Activated CD4-positive, CD25-positive, alpha-beta regulatory T cell (primary cell): ENCODE measurements at regions not wholly inside any gene's neighbourhood (a gene's known extent, or its start where the extent isn't known, plus 50 kb on each side); places are given as distances from the start of the nearest gene placed in this dataset.
"Not testable (repeated sequence)": the region's sequence is repeated elsewhere in the genome, so short reads cannot be mapped to it uniquely, and the experiment has no call there.

ENCODE experiments used
- DNase-seq, 4 experiments: peaks; one replicate each; lab custom pipeline; 2025; lab: John Stamatoyannopoulos, UW

DNA sequence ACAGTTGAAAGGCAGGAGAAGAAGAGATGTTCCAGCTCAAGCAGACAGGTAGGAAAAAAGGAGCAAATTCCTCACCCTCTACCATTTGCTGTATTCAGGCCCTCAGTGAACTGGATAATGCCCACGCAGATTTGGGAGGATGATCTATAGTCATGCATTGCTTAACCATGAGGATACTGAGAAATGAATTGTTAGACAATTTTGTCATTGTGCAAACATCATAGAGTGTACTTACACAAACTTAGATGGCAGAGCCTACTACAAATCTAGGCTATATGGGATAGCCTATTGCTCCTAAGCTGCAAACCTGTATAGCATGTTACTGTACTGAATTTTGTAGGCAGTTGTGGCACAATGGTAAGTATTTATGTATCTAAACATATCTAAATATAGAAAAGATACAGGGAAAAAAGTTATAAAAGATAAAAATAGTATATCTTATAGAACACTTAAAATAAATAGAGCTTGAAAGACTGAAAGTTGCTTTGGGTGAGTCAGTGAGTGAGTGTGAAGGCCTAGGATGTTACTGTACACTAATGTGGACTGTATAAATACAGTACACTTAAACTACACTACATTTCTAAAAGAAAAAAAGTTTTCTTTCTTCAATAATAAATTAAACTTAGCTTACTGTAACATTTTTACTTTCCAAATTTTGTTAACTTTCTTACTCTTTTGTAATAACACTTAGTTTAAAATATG, 672.3 kb downstream of the UTRN start:
- no peak for DNase-seq

DNA sequence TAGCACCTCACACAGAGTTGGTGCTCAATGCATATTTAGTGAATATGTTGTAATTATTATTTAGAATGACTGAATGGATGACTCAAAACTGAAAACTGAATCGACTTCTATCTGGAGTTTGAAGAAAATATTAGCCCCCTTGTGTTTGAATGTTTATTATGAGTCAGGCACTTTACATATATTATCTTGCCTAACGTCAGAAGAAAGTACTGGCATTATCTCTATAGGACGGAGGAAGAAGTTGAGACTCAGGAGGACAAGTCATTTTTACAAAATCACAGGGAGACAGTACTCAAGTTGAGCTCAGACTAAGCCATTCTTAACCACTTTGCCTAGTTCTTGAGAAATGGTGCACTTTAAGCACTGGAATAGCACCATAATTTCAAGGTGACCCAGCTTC, 684.0 kb downstream of the UTRN start:
- DNase-seq: no peak

- no peak for DNase-seq
Measured at GRCh38 chr6:144969602-144970272, 684.6 kb downstream of the UTRN start.

GRCh38 chr6:144977250-144977864, 692.2 kb downstream of the UTRN start:
- DNase-seq: not testable (repeated sequence)

- no peak for DNase-seq
Measured at GRCh38 chr6:144978208-144978607, 693.1 kb downstream of the UTRN start.

GRCh38 chr6:144986271-144986670, 701.1 kb downstream of the UTRN start:
- DNase-seq: no peak

GRCh38 chr6:144989319-144990107, 704.4 kb downstream of the UTRN start:
- no peak for DNase-seq

DNA sequence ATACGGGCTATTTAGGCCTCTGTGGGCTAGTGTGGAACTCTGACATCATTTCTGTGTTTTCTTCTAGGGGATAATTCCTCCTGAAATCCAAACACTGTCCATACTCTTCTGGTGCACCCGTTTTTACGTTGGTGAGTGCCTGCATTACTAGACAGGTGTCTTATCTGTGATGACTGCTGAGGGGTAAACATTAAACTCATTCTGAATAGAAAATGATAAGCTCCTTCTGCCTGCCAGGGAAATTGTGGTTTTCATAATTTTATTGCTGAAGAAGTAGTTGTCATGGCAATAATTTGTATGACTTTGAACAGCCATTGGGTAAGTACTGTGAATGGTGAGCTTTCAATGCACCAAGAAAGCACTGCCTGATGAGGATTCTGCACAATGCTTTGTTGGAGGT, 705.6 kb downstream of the UTRN start:
- DNase-seq: no peak

DNA sequence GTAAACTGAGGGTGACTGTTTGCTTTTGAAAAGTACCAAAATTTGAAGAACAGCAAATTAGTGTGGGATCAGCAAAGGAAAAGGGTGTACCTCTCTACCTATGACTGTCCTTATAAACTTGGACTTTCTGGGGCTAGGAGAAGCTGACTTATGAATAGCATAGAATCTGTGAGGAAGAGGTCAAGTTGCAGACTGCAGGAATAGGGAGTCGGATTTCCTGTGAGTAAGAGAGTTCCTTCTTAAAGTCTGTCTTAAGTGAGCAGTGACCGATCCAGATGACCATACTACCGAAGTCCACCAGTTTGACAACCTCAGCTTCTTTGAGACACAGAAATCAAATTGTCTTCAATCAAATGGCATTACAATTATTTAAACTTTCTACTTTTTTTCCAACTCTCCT, 708.7 kb downstream of the UTRN start:
- no peak for DNase-seq

GRCh38 chr6:144997996-144998395, 712.9 kb downstream of the UTRN start:
- no peak for DNase-seq

DNA sequence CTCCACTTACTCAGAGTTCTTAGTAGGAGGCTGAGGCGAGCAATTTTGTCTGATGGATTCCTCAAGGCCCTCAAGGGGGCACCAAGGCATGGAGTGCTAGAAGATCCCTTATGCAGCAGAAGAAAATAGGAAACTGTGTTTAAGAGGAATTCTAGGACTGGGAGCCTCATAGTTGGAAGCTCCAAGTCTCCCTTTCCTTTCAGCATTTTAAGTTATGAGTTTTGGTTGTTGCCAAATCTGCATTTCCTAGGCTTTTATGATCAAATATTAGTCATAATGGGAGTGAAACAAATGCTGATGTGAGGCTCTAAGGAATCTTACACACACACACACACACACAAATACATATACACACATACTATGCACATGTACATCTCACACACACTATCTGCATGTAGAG, 714.0 kb downstream of the UTRN start:
- DNase-seq: no peak

DNA sequence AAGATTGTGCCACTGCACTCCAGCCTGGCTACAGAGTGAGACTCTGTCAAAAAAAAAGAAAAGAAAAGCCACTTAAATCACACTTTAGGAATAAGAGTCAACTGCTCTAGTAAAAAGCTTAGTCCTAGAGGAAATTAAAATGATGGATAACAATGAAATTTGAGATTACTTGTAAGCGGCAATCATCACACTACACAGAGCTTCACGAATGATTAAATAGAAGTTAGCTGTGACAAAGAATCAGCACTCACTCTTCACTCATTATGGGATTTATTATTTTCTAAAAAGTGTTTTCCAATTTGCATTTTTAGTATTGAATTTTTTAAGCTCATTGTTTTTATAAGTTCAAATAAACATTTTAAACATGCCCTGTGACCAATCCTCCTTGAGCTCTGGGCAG, 718.0 kb downstream of the UTRN start:
- DNase-seq: no peak

DNA sequence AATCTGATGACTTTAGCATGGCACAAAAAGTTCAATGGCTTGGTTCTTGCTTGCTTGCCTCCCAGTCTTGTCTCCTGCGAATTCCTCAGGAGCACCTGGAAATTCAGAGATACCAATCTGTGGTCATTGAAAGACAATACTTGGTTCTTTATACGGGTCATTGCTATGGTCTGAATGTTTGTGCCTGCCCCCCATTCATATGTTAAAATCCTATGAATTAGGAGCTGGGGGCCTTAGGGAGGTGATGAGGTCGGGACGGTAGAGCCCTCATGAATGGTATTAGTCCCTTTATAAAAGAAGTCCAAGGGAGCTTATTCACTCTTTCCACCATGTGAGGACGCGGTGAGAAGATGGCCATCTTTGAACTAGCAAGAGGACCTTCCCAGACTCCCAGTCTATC, 721.8 kb downstream of the UTRN start:
- DNase-seq: no peak

- no peak for DNase-seq
Measured at GRCh38 chr6:145008715-145009114, 723.6 kb downstream of the UTRN start.

DNA sequence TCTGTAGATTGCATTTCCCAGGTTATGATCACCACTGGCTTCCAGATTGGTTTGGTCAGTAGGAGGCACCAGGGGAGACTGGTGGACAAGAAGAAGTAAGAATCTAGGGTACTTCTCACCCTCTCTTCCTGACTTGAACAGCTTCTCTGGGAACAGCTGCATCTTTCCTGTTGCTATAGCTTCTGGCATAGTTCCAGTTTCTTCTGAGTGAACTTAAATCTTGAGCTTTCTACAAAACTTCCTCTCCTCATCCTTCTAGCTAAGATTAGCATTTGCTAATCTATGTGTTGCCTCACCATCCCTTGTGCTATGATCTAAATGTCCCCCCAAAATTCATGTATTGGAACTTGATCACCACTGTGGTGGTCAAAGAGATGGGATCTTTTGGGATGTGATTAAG, 724.6 kb downstream of the UTRN start:
- no peak for DNase-seq

DNA sequence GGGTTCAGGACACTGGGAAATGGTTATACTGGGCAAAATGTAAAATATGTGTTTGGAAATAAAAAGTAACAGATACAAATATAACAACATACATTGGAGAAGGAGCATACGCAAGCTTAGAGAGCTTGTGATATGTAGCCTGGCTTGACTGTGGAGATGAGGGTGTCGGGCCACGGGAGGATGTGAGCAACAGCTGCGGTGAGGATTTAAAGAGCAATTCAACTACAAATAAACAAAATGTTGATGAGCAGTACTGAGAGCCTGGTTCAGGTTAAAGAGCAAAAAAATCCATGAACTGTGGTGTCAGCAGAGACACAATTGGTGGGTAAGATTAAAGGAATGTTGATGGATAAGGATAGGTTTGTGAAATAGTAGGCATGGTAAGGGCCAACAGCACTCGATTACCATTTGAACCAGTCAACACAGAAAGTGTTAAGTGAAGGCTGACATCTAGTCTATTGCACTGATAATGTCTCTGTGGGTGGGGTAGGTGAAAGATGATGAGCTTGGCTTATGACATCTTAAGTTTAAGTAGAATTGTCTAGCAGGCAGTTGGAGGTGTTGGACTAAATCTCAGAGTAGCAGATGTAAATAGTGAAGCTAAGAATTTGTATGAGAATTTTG, 723.2 kb downstream of the EPM2A start:
- DNase-seq: no peak

- DNase-seq: no peak
Measured at GRCh38 chr6:145015739-145016558, 719.4 kb downstream of the EPM2A start.

- DNase-seq: no peak
Measured at GRCh38 chr6:145017051-145017450, 718.3 kb downstream of the EPM2A start.

DNA sequence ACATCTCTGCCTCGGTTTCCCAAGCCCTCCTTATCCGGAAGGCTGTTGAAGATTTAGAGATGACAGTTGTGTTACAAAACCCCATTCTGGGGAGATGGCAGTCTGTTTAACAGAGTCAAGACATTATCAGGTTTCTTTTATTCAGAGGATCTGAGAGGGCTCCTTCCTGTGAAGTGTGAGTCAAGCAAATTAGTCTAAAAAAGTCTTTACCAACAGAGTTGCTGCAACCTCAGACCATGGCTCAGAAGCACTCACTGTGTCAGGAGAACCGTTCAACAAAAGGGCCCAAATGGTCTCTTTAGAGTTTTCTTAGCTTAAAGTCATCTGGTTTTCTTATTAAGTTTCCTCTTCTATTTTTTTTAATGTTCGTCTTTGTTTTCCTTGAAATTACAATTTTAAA, 717.8 kb downstream of the EPM2A start:
- DNase-seq: no peak

DNA sequence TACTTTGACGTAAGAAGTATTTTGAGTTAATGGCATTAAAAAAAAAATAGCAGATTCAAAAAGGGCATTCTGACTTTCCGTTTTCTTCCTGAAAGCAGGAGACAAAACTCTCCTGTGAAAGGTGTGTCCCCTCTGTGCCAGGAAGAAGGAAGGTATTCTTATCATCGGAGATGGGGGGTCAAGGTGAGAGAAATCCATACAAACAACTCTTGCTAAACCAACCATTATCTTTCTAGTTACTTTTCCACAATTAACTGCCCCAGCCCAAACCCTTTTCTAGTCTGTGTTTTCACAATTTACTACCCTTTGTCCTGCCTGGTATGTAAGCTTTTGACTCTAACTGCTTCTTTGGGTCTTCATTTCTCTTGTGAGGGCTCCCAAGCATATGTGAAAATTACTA, 717.3 kb downstream of the EPM2A start:
- no peak for DNase-seq

- DNase-seq: no peak
Measured at GRCh38 chr6:145020114-145020513, 715.2 kb downstream of the EPM2A start.
